ENCODE measurements at regions not wholly inside any gene's neighbourhood (a gene's known extent, or its start where the extent isn't known, plus 50 kb on each side); places are given as distances from the start of the nearest gene placed in this dataset.
A peak's percentile ranks its signal among the peaks of the same experiment; 100 is the strongest.

GRCh38 chr12:22740656-22741355 is 115.8 kb downstream of the ETNK1 start:
- DNase-seq: no peak

- no peak for DNase-seq
Observed at GRCh38 chr12:22743700-22744099, 118.7 kb downstream of the ETNK1 start.

DNA sequence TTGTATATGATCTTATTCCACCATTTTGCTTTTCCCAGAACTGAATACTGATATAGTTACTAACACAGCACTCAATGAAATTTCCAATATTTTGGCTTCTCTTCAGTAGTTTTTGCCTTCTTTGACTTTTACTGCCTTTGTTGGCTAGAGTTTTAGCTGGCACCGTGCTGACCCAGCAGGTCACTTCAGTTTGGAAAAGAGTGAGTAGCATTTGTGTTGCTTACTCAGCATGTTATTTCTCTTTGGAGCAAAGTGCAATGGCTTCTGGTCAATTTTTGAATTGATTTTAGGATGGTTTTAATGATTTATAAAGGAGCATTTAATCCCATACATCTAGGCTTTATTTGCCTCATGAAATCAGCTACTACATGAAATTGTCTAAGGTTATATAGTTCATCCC is 119.2 kb downstream of the ETNK1 start:
- DNase-seq: no peak

DNA sequence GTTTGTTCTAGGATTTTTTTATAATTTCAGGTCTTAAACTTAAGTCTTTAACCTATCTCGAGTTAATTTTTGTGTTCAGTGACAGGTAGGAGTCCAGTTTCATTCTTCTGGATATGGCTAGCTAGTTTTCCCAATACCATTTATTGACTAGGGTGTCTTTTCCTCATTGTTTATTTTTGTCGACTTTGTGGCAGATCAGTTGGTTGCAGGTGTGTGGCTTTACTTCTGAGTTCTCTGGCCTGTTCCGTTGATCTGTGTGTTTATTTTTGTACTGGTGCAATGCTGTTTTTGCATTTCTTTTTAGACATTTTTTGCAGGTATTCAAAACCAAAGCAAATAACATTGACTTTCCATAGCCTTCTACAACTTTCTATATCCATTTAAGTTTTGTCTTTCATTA is 121.7 kb downstream of the ETNK1 start:
- no peak for DNase-seq

- peak; percentile 3 to 5 for DNase-seq
Observed at GRCh38 chr12:22755629-22756028, 130.7 kb downstream of the ETNK1 start.

- DNase-seq: no peak
Observed at GRCh38 chr12:22759769-22760674, 135.1 kb downstream of the ETNK1 start.

DNA sequence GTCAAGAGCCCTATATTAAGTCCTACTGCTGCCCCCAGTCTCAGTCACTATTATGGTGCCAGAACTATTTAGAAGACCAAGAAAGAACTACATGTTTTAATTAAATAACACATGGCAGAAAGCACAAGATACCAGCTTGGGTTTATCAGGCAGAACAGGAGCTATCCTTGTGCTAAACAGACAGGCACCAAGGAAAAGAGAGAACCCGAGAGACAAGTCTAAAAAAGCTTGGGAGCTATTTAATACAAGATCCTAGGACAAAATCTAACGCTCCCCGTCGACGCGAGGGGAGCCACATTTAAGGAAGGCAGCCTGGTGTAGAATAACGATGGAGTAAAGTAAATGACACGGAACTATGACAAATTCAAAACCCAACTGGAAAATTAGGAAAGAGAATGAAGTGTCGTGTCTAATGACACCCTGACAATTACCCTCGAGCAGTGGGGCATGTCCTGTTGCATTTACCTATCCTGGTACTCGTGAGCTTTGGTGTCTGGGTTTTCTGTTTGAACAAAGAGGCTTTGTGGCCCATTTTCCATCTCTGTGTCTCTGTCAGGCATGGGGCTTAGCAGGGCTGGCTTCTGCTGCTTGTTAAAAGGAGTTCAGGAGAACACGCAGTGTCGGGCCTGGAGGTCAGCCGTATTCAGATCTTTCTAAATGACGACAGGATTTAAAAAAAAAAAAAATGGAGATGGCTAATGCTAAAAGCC is 140.6 kb downstream of the ETNK1 start:
- DNase-seq: no peak

DNA sequence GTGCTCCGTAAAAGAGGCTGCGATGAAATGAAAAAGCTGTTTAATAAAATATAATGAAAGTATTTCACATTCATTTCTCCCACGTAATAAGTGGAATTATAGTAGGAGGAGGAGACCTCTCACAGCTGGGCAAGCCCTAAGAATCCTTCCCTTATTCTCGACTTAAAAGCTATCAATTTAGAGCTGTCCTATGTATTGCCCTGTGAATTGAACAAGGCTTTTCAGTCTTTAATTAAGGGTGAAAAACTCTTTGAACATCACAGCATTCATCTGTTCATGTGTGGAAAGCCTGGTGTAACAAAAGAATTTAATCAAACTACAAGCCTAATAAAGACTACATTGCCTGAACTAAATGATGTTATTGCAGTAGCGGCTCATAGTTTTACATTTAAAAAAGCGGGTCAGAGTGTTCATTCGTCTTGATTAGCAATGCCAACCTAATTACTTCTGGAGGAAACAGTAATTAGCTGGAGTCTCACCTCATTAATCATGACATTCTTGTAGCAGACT is 142.0 kb downstream of the ETNK1 start:
- no peak for DNase-seq

DNA sequence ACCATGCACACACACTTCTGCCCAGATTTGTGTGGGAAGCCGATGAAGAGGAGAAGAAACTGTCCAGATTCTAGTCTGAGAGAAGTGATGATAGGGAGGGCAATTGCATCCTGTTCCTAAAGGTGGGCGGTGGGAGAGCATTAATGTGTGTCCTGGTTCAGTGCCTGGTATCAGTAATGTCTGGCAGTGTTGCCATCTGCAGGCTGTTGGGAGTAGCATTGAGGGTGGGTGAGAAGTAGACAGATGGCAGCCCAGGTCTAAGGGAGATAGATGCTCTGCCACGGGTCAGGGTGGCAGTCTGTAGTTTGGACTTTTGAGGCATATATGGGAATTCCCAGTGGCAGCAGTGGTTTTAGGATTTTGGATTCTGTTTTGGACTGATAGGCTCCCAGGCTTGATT is 156.4 kb downstream of the ETNK1 start:
- no peak for DNase-seq

- DNase-seq: no peak
Observed at GRCh38 chr12:22787557-22787956, 162.6 kb downstream of the ETNK1 start.

GRCh38 chr12:22788913-22789312 is 163.9 kb downstream of the ETNK1 start:
- DNase-seq: no peak

- no peak for DNase-seq
Observed at GRCh38 chr12:22792138-22792537, 167.2 kb downstream of the ETNK1 start.

DNA sequence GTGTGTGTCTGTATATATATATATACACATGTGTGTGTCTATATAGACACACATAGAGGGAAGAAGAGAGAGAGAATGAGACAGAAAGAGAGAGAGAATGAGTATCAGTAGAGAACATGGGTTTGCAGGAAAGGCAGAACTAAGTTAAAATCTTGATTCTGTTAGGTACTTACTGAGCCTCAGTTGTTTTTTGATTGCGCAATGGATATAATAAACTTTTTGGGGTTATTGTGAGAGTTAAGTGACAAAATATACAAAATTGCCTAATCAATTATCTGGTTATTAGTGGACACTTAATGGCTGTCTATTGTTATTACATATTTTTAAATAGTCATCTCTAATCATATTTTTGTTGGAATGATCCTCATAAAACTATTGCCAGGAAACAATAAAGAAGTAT is 169.0 kb downstream of the ETNK1 start:
- DNase-seq: no peak

GRCh38 chr12:22796941-22797630 is 172.1 kb downstream of the ETNK1 start:
- DNase-seq: no peak

DNA sequence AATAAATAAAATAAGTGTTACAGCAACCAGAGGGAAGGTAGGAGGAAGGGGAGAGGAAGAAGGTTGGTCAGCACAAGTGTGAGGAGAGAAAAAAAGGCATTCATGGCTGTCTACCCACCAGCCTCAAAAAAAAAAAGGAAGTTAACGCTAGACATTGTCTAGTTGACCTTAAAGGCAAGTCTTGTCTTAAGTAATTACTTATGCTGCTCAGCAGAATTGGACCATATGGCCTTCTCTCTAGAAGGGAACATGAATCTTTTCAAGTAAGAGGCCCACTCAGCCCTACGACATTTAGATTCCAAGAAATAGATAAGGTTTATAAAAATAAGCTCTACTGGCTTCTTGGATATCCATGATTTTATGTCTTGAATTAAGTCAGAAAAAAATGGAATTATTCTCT is 172.7 kb downstream of the ETNK1 start:
- peak; percentile 12 to 21 for DNase-seq

GRCh38 chr12:22798116-22798515 is 173.1 kb downstream of the ETNK1 start:
- DNase-seq: no peak

- peak; percentile 7 to 8 for DNase-seq
Observed at GRCh38 chr12:22799503-22799902, 174.5 kb downstream of the ETNK1 start.

- no peak for DNase-seq
Observed at GRCh38 chr12:22800332-22800731, 175.4 kb downstream of the ETNK1 start.

GRCh38 chr12:22802883-22803630 is 178.1 kb downstream of the ETNK1 start:
- DNase-seq: no peak

- DNase-seq: no peak
Observed at GRCh38 chr12:22803725-22804124, 178.8 kb downstream of the ETNK1 start.

GRCh38 chr12:22808860-22809259 is 183.9 kb downstream of the ETNK1 start:
- no peak for DNase-seq

GRCh38 chr12:22810036-22810435 is 185.1 kb downstream of the ETNK1 start:
- no peak for DNase-seq
